Lung (tissue), 11 donors: ENCODE measurements at regions not wholly inside any gene's neighbourhood (a gene's known extent, or its start where the extent isn't known, plus 50 kb on each side); places are given as distances from the start of the nearest gene placed in this dataset.

Experiments used
- ATAC-seq: fragments of 200-7000 bp; cut with Tn5 transposase; one replicate; pipeline ENCODE4 v1.9.1; 2020; ENCODE audit warnings: moderate number of reproducible peaks; ENCODE audit not compliant: insufficient read depth, low FRiP score
- DNase-seq, 3 donors: peaks; one replicate each; pipeline ENCODE4 v3.0.0-alpha.2; 2013 to 2017
- H3K27ac ChIP-seq, 2 donors: one replicate each; pipeline ENCODE4 v1.5.1; 2013; ENCODE audit warnings: mild to moderate bottlenecking in 2 of 2, moderate library complexity in 2 of 2, control low read depth in 1 of 2, inconsistent platforms in 1 of 2, low read depth in 1 of 2, low read length in 1 of 2
- H3K27me3 ChIP-seq, 3 donors: one replicate each; pipeline ENCODE4 v1.5.1; 2013; ENCODE audit warnings: low read length in 2 of 3; ENCODE audit not compliant: control insufficient read depth in 3 of 3, insufficient read depth in 3 of 3
- H3K36me3 ChIP-seq, 4 donors: one replicate each; pipeline ENCODE4 v1.5.1; 2013; ENCODE audit warnings: low read length in 4 of 4, mild to moderate bottlenecking in 1 of 4, moderate library complexity in 1 of 4; ENCODE audit not compliant: control insufficient read depth in 4 of 4, insufficient read depth in 4 of 4
- H3K4me1 ChIP-seq, 5 donors: one replicate each; pipeline ENCODE4 v1.5.1; 2013; ENCODE audit warnings: low read length in 5 of 5, mild to moderate bottlenecking in 2 of 5, moderate library complexity in 1 of 5; ENCODE audit not compliant: control insufficient read depth in 5 of 5, insufficient read depth in 5 of 5
- H3K4me3 ChIP-seq: one replicate; pipeline ENCODE4 v1.5.1; 2013; ENCODE audit warnings: mild to moderate bottlenecking, control low read depth, moderate library complexity
- H3K9ac ChIP-seq, 2 donors: one replicate each; pipeline ENCODE4 v1.5.1; 2013; ENCODE audit warnings: low read length in 2 of 2, control low read depth in 1 of 2; ENCODE audit not compliant: insufficient read depth in 1 of 2
- H3K9me3 ChIP-seq, 4 donors: one replicate each; pipeline ENCODE4 v1.5.1; 2013; ENCODE audit warnings: low read length in 3 of 4, mild to moderate bottlenecking in 1 of 4, moderate library complexity in 1 of 4; ENCODE audit not compliant: control insufficient read depth in 4 of 4, insufficient read depth in 3 of 4
- CTCF ChIP-seq: IDR thresholded peaks from 2 replicates; pipeline ENCODE4 v1.5.1; 2012; ENCODE audit warnings: mild to moderate bottlenecking; ENCODE audit errors: control extremely low read depth, extremely low read depth
- WGBS, 2 donors: extraction: QIAGEN DNeasy Blood & Tissue Kit; methylation state at CpG; one replicate each; pipeline ENCODE4 v1.1.7; 2013; 5-methylcytosine and 5-hydroxymethylcytosine counted together
- donor health status: control.
- donor health status: control.
- donor health status: Bipolar disorder and iron deficiency.
- donor health status: healthy.
- donor health status: DM: yes; HTN: yes; CAD: no.

GRCh38 chr2:8088810-8089209 lies 593.0 kb upstream of the ID2 start:
- no peak for ATAC-seq
- Histone ChIP-seq H3K27ac (no peak overlapping the region), H3K27me3 (no peaks in the 10 kb centered on the region), H3K9me3 (no peaks in the 10 kb centered on the region), H3K4me3 (no peak overlapping the region), H3K9ac (no peak overlapping the region), H3K36me3 (no peaks in the 10 kb centered on the region), H3K4me1 (peaks cover 0 to 5% (median 0%) of the 10 kb centered on the region in 5 donors)
- no peak for TF ChIP-seq CTCF
- no peak for DNase-seq
- 97 to 100% methylated on average over 1 of the region's 1 CpG for WGBS, 2 donors

GRCh38 chr2:8089596-8089995 lies 592.3 kb upstream of the ID2 start:
- H3K36me3 ChIP-seq: no peaks in the 10 kb centered on the region
- no peaks in the 10 kb centered on the region for H3K27me3 ChIP-seq
- TF ChIP-seq CTCF: no peak
- 68 to 83% methylated on average over 7 of the region's 7 CpGs for WGBS, 2 donors
- no peaks in the 10 kb centered on the region for H3K9me3 ChIP-seq
- H3K27ac ChIP-seq: no peak overlapping the region
- peaks cover 0 to 5% (median 0%) of the 10 kb centered on the region in 5 donors for H3K4me1 ChIP-seq
- no peak for DNase-seq
- no peak overlapping the region for H3K4me3 ChIP-seq
- no peak for ATAC-seq
- no peak overlapping the region for H3K9ac ChIP-seq

GRCh38 chr2:8090748-8091700 lies 590.8 kb upstream of the ID2 start:
- peaks cover 0 to 5% (median 0%) of the 10 kb centered on the region in 5 donors for H3K4me1 ChIP-seq
- TF ChIP-seq CTCF: no peak
- H3K27me3 ChIP-seq: no peaks in the 10 kb centered on the region
- ATAC-seq (peak; percentile 71), DNase-seq (peak in 2 of 3 donors; percentile 11 to 42)
- no peak overlapping the region for H3K9ac ChIP-seq
- H3K27ac ChIP-seq: no peak overlapping the region
- 68 to 72% methylated on average over 5 of the region's 5 CpGs for WGBS, 2 donors
- H3K4me3 ChIP-seq: no peak overlapping the region
- H3K36me3 ChIP-seq: no peaks in the 10 kb centered on the region
- H3K9me3 ChIP-seq: no peaks in the 10 kb centered on the region
